Central memory CD8-positive, alpha-beta T cell (primary cell): ENCODE measurements at regions not wholly inside any gene's neighbourhood (a gene's known extent, or its start where the extent isn't known, plus 50 kb on each side); places are given as distances from the start of the nearest gene placed in this dataset.

ENCODE experiments used
- ATAC-seq: fragments of 150-1000 bp; cut with Tn5 transposase; replicated peaks from 2 replicates; pipeline ENCODE4 v1.10.0; 2022; ENCODE audit warnings: mild to moderate bottlenecking, moderate FRiP score, moderate number of reproducible peaks; ENCODE audit not compliant: poor library complexity, severe bottlenecking; ENCODE audit errors: extremely low read depth
- DNase-seq, 2 donors: peaks; one replicate each; pipeline ENCODE4 v3.0.0; 2021; ENCODE audit warnings: low spot score in 2 of 2
- H3K27ac Mint-ChIP-seq: one replicate; pipeline ENCODE4 v1.8.0; 2022; ENCODE audit warnings: low read depth, mild to moderate bottlenecking, moderate library complexity, mixed read lengths
- H3K27me3 Mint-ChIP-seq: one replicate; pipeline ENCODE4 v1.8.0; 2022; ENCODE audit warnings: mixed read lengths
- H3K36me3 Mint-ChIP-seq: one replicate; pipeline ENCODE4 v1.8.0; 2022; ENCODE audit warnings: mild to moderate bottlenecking, moderate library complexity, mixed read lengths; ENCODE audit not compliant: insufficient read depth
- H3K4me1 Mint-ChIP-seq: one replicate; pipeline ENCODE4 v1.8.0; 2022; ENCODE audit warnings: mixed read lengths
- H3K4me3 Mint-ChIP-seq: one replicate; pipeline ENCODE4 v1.8.0; 2022; ENCODE audit warnings: mild to moderate bottlenecking, moderate library complexity, mixed read lengths
- H3K9me3 Mint-ChIP-seq: one replicate; pipeline ENCODE4 v1.8.0; 2022; ENCODE audit warnings: mixed read lengths

GRCh38 chr6:148076051-148076450, 266.6 kb upstream of the SASH1 start:
- Mint-ChIP-seq H3K9me3 (peaks cover 10% of the 10 kb centered on the region), H3K27me3 (peaks cover 9% of the 10 kb centered on the region), H3K36me3 (no peaks in the 10 kb centered on the region), H3K4me1 (no peaks in the 10 kb centered on the region), H3K4me3 (no peak overlapping the region), H3K27ac (no peak overlapping the region)
- ATAC-seq: no peak
- DNase-seq: no peak

GRCh38 chr6:148080315-148080714, 262.3 kb upstream of the SASH1 start:
- no peaks in the 10 kb centered on the region for H3K4me1 Mint-ChIP-seq
- peaks cover 8% of the 10 kb centered on the region for H3K27me3 Mint-ChIP-seq
- DNase-seq (no peak), ATAC-seq (no peak)
- H3K27ac Mint-ChIP-seq: no peak overlapping the region
- peaks cover 10% of the 10 kb centered on the region for H3K9me3 Mint-ChIP-seq
- H3K36me3 Mint-ChIP-seq: no peaks in the 10 kb centered on the region
- H3K4me3 Mint-ChIP-seq: no peak overlapping the region

GRCh38 chr6:148081076-148081475, 261.6 kb upstream of the SASH1 start:
- Mint-ChIP-seq H3K4me3 (no peak overlapping the region), H3K27me3 (no peaks in the 10 kb centered on the region), H3K36me3 (no peaks in the 10 kb centered on the region), H3K4me1 (no peaks in the 10 kb centered on the region), H3K27ac (no peak overlapping the region), H3K9me3 (peaks cover 2% of the 10 kb centered on the region)
- ATAC-seq (no peak), DNase-seq (no peak)

GRCh38 chr6:148082044-148082443, 260.6 kb upstream of the SASH1 start:
- H3K4me1 Mint-ChIP-seq: no peaks in the 10 kb centered on the region
- H3K36me3 Mint-ChIP-seq: no peaks in the 10 kb centered on the region
- H3K27me3 Mint-ChIP-seq: no peaks in the 10 kb centered on the region
- H3K9me3 Mint-ChIP-seq: no peaks in the 10 kb centered on the region
- no peak overlapping the region for H3K4me3 Mint-ChIP-seq
- no peak overlapping the region for H3K27ac Mint-ChIP-seq
- DNase-seq: no peak
- no peak for ATAC-seq

GRCh38 chr6:148082696-148083095, 259.9 kb upstream of the SASH1 start:
- H3K9me3 Mint-ChIP-seq: no peaks in the 10 kb centered on the region
- H3K4me3 Mint-ChIP-seq: no peak overlapping the region
- ATAC-seq (no peak), DNase-seq (no peak)
- H3K4me1 Mint-ChIP-seq: no peaks in the 10 kb centered on the region
- H3K27me3 Mint-ChIP-seq: no peaks in the 10 kb centered on the region
- H3K27ac Mint-ChIP-seq: no peak overlapping the region
- no peaks in the 10 kb centered on the region for H3K36me3 Mint-ChIP-seq

GRCh38 chr6:148085631-148086331, 256.9 kb upstream of the SASH1 start:
- no peak for DNase-seq
- Mint-ChIP-seq H3K27me3 (no peaks in the 10 kb centered on the region), H3K4me1 (no peaks in the 10 kb centered on the region), H3K27ac (no peak overlapping the region), H3K9me3 (peaks cover 10% of the 10 kb centered on the region), H3K36me3 (no peaks in the 10 kb centered on the region), H3K4me3 (no peak overlapping the region)
- no peak for ATAC-seq

GRCh38 chr6:148086386-148086785, 256.3 kb upstream of the SASH1 start:
- no peaks in the 10 kb centered on the region for H3K36me3 Mint-ChIP-seq
- H3K4me1 Mint-ChIP-seq: no peaks in the 10 kb centered on the region
- no peaks in the 10 kb centered on the region for H3K27me3 Mint-ChIP-seq
- no peak for DNase-seq
- no peak for ATAC-seq
- H3K4me3 Mint-ChIP-seq: no peak overlapping the region
- H3K27ac Mint-ChIP-seq: no peak overlapping the region
- peaks cover 16% of the 10 kb centered on the region for H3K9me3 Mint-ChIP-seq

GRCh38 chr6:148086843-148087242, 255.8 kb upstream of the SASH1 start:
- Mint-ChIP-seq H3K27ac (no peak overlapping the region), H3K27me3 (no peaks in the 10 kb centered on the region), H3K4me3 (no peak overlapping the region), H3K4me1 (no peaks in the 10 kb centered on the region), H3K36me3 (no peaks in the 10 kb centered on the region), H3K9me3 (peaks cover 16% of the 10 kb centered on the region)
- no peak for DNase-seq
- no peak for ATAC-seq

GRCh38 chr6:148087659-148088058, 255.0 kb upstream of the SASH1 start:
- H3K27ac Mint-ChIP-seq: no peak overlapping the region
- H3K9me3 Mint-ChIP-seq: peaks cover 16% of the 10 kb centered on the region
- H3K27me3 Mint-ChIP-seq: no peaks in the 10 kb centered on the region
- ATAC-seq (no peak), DNase-seq (no peak)
- no peak overlapping the region for H3K4me3 Mint-ChIP-seq
- no peaks in the 10 kb centered on the region for H3K36me3 Mint-ChIP-seq
- no peaks in the 10 kb centered on the region for H3K4me1 Mint-ChIP-seq

GRCh38 chr6:148090326-148090725, 252.3 kb upstream of the SASH1 start:
- Mint-ChIP-seq H3K27ac (no peak overlapping the region), H3K27me3 (no peaks in the 10 kb centered on the region), H3K4me3 (no peak overlapping the region), H3K36me3 (no peaks in the 10 kb centered on the region), H3K9me3 (peaks cover 22% of the 10 kb centered on the region), H3K4me1 (no peaks in the 10 kb centered on the region)
- no peak for ATAC-seq
- no peak for DNase-seq

GRCh38 chr6:148091394-148091793, 251.2 kb upstream of the SASH1 start:
- ATAC-seq (no peak), DNase-seq (no peak)
- H3K4me1 Mint-ChIP-seq: no peaks in the 10 kb centered on the region
- H3K36me3 Mint-ChIP-seq: no peaks in the 10 kb centered on the region
- peaks cover 22% of the 10 kb centered on the region for H3K9me3 Mint-ChIP-seq
- H3K27me3 Mint-ChIP-seq: no peaks in the 10 kb centered on the region
- H3K27ac Mint-ChIP-seq: no peak overlapping the region
- H3K4me3 Mint-ChIP-seq: no peak overlapping the region

- no peak overlapping the region for H3K4me3 Mint-ChIP-seq
Observed at GRCh38 chr6:148103436-148103835, 239.2 kb upstream of the SASH1 start.

GRCh38 chr6:148104131-148104530, 238.5 kb upstream of the SASH1 start:
- Mint-ChIP-seq H3K4me1 (no peaks in the 10 kb centered on the region), H3K4me3 (no peak overlapping the region), H3K27me3 (no peaks in the 10 kb centered on the region), H3K27ac (no peak overlapping the region), H3K36me3 (no peaks in the 10 kb centered on the region), H3K9me3 (peaks cover 4% of the 10 kb centered on the region)
- DNase-seq (no peak), ATAC-seq (no peak)

More at GRCh38 chr6:148103436-148103835, 239.2 kb upstream of the SASH1 start:
- DNase-seq (no peak), ATAC-seq (no peak)
- no peaks in the 10 kb centered on the region for H3K4me1 Mint-ChIP-seq
- H3K9me3 Mint-ChIP-seq: peaks cover 4% of the 10 kb centered on the region
- no peaks in the 10 kb centered on the region for H3K27me3 Mint-ChIP-seq
- H3K36me3 Mint-ChIP-seq: no peaks in the 10 kb centered on the region
- H3K27ac Mint-ChIP-seq: no peak overlapping the region
